ENCODE measurements at regions not wholly inside any gene's neighbourhood (a gene's known extent, or its start where the extent isn't known, plus 50 kb on each side); places are given as distances from the start of the nearest gene placed in this dataset.
"Not testable (repeated sequence)": the region's sequence is repeated elsewhere in the genome, so short reads cannot be mapped to it uniquely, and the experiment has no call there.

DNA sequence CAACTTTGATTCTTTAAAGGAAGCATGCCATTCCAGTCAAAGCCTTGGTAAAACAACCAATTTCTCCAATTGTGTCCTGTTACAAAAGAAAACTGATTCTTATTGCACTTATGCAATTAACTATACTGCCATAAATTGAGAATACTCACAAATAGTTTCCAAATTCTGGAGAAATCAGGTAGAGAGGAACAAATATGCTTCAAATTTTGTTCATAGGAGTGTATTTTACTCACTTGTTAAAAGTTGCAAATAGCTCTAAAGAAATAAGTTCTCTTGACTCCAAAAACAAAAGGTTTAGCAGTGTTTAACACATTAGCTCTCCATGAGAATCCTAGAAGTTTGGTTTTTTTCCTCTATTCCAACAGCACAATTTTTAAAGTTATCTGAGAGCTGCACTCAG lies 176.1 kb upstream of the SMAD3 start:
- not testable (repeated sequence) for TF ChIP-seq CTCF (IDR thresholded peaks at IDR 0.05); CREM (CRISPR knock-in tag; IDR thresholded peaks at IDR 0.05); JUN (CRISPR knock-in tag; IDR thresholded peaks at IDR 0.05); TEAD4 (CRISPR knock-in tag; IDR thresholded peaks at IDR 0.05); TP53 (CRISPR knock-in tag; IDR thresholded peaks at IDR 0.05); TCF7 (CRISPR knock-in tag; IDR thresholded peaks at IDR 0.05; ENCODE audit: low read depth); ELF4 (CRISPR knock-in tag; IDR thresholded peaks at IDR 0.05; ENCODE audit: low read depth); MLX (CRISPR knock-in tag; IDR thresholded peaks at IDR 0.05); ZNF232 (CRISPR knock-in tag; IDR thresholded peaks at IDR 0.05); NFATC4 (CRISPR knock-in tag; IDR thresholded peaks at IDR 0.05)
- TF ChIP-seq, protein P1, sequence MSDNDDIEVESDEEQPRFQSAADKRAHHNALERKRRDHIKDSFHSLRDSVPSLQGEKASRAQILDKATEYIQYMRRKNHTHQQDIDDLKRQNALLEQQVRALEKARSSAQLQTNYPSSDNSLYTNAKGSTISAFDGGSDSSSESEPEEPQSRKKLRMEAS (CRISPR knock-in tag; IDR thresholded peaks at IDR 0.05): not testable (repeated sequence)
- TF ChIP-seq, protein P2, sequence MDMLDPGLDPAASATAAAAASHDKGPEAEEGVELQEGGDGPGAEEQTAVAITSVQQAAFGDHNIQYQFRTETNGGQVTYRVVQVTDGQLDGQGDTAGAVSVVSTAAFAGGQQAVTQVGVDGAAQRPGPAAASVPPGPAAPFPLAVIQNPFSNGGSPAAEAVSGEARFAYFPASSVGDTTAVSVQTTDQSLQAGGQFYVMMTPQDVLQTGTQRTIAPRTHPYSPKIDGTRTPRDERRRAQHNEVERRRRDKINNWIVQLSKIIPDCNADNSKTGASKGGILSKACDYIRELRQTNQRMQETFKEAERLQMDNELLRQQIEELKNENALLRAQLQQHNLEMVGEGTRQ (CRISPR knock-in tag; IDR thresholded peaks at IDR 0.05): not testable (repeated sequence)
